HCT116 (cell line): ENCODE measurements at regions not wholly inside any gene's neighbourhood (a gene's known extent, or its start where the extent isn't known, plus 50 kb on each side); places are given as distances from the start of the nearest gene placed in this dataset.

Experiments used
- ATF3 ChIP-seq: IDR thresholded peaks from 2 replicates; pipeline ENCODE4 v1.6.1; 2012
- CEBPB ChIP-seq: IDR thresholded peaks from 2 replicates; pipeline ENCODE4 v1.6.1; 2012; ENCODE audit warnings: low read depth
- CTCF ChIP-seq, 3 experiments: fragments of 200-600 bp in 1 of 3; sonication (generic) in 1 of 3; IDR thresholded peaks in 2 of 3; conservative IDR thresholded peaks in 1 of 3; 2 replicates each; pipeline ENCODE4 v1.5.1; 2012 to 2017; ENCODE audit warnings: low read depth in 2 of 3, low read length in 2 of 3, antibody characterized with exemption in 1 of 3, borderline replicate concordance in 1 of 3, control low read depth in 1 of 3, mild to moderate bottlenecking in 1 of 3, mixed read lengths in 1 of 3, mixed run types in 1 of 3, moderate library complexity in 1 of 3; ENCODE audit not compliant: insufficient read depth in 1 of 3
- EZH2 ChIP-seq: fragments of 200-600 bp; sonication (generic); IDR thresholded peaks from 2 replicates; pipeline ENCODE4 v1.6.1; 2017; ENCODE audit warnings: antibody characterized with exemption, mixed run types
- FOSL1 ChIP-seq: IDR thresholded peaks from 2 replicates; pipeline ENCODE4 v1.6.1; 2012; ENCODE audit warnings: low read depth
- JUND ChIP-seq: IDR thresholded peaks from 2 replicates; pipeline ENCODE4 v1.6.1; 2012
- MAX ChIP-seq: IDR thresholded peaks from 2 replicates; pipeline ENCODE4 v1.6.1; 2012
- POLR2A ChIP-seq: IDR thresholded peaks from 2 replicates; pipeline ENCODE4 v1.7.0; 2011; ENCODE audit warnings: borderline replicate concordance; ENCODE audit not compliant: insufficient read depth, insufficient read length; ENCODE audit errors: extremely low read depth
- POLR2AphosphoS5 ChIP-seq: IDR thresholded peaks from 2 replicates; pipeline ENCODE4 v1.6.1; 2011; ENCODE audit warnings: mild to moderate bottlenecking, low read depth, low read length, moderate library complexity
- RAD21 ChIP-seq: IDR thresholded peaks from 2 replicates; pipeline ENCODE4 v1.6.1; 2012; ENCODE audit warnings: low read depth, mild to moderate bottlenecking
- SP1 ChIP-seq: IDR thresholded peaks from 2 replicates; pipeline ENCODE4 v1.6.1; 2012; ENCODE audit warnings: low read depth
- SRF ChIP-seq: IDR thresholded peaks from 2 replicates; pipeline ENCODE4 v1.6.1; 2012; ENCODE audit warnings: low read depth
- ZBTB33 ChIP-seq: IDR thresholded peaks from 2 replicates; pipeline ENCODE4 v1.6.1; 2011; ENCODE audit warnings: mild to moderate bottlenecking, low read length, moderate library complexity; ENCODE audit not compliant: insufficient replicate concordance; ENCODE audit errors: extremely low read depth

- no peak for TF ChIP-seq POLR2AphosphoS5
- no peak for TF ChIP-seq CTCF (IDR thresholded peaks at IDR 0.05 in 2 of 3, conservative IDR thresholded peaks at IDR 0.05 in 1 of 3; ENCODE audit: borderline replicate concordance in 1 of 3, insufficient read depth in 1 of 3, low read depth in 2 of 3, low read length in 2 of 3)
- TF ChIP-seq CEBPB, result no peak
- TF ChIP-seq POLR2A, result no peak
- TF ChIP-seq JUND, result no peak
- TF ChIP-seq EZH2, result no peak
- no peak for TF ChIP-seq SP1
- TF ChIP-seq FOSL1, result no peak
- no peak for TF ChIP-seq ZBTB33
- no peak for TF ChIP-seq SRF
- TF ChIP-seq MAX, result no peak
- TF ChIP-seq ATF3, result no peak
- TF ChIP-seq RAD21, result no peak
Observed at GRCh38 chr6:27776504-27776903, 135.7 kb downstream of the OR2B2 start.
